Suprapubic skin (tissue), 4 donors: ENCODE measurements at regions not wholly inside any gene's neighbourhood (a gene's known extent, or its start where the extent isn't known, plus 50 kb on each side); places are given as distances from the start of the nearest gene placed in this dataset.

Experiments used
- CTCF ChIP-seq, 2 donors: fragments of 200-600 bp in 1 of 2; fragments of 450-650 bp in 1 of 2; sonication (generic) in 1 of 2; IDR thresholded peaks; one replicate each; pipeline ENCODE4 v1.5.1; 2016 to 2019; ENCODE audit warnings: antibody characterized with exemption in 2 of 2, mild to moderate bottlenecking in 1 of 2, moderate library complexity in 1 of 2
- POLR2A ChIP-seq, 2 donors: fragments of 450-650 bp; IDR thresholded peaks; one replicate each; pipeline ENCODE4 v1.6.1; 2017; ENCODE audit warnings: antibody characterized with exemption in 2 of 2, mild to moderate bottlenecking in 2 of 2, moderate library complexity in 2 of 2
- POLR2AphosphoS5 ChIP-seq, 3 donors: sonication (generic); formaldehyde crosslinking; IDR thresholded peaks; one replicate each; pipeline ENCODE4 v1.6.1; 2017; ENCODE audit warnings: antibody characterized with exemption in 3 of 3

GRCh38 chr12:31797230-31797872, 68.5 kb upstream of the AMN1 start:
- no peak for TF ChIP-seq POLR2AphosphoS5 (IDR thresholded peaks at IDR 0.05)
- no peak for TF ChIP-seq CTCF (IDR thresholded peaks at IDR 0.05)
- TF ChIP-seq POLR2A (IDR thresholded peaks at IDR 0.05), result no peak
